KG1 (cell line): ENCODE measurements at regions not wholly inside any gene's neighbourhood (a gene's known extent, or its start where the extent isn't known, plus 50 kb on each side); places are given as distances from the start of the nearest gene placed in this dataset.

Experiments used
- DNase-seq: peaks from one replicate; lab custom pipeline; 2025; lab: John Stamatoyannopoulos, UW

DNA sequence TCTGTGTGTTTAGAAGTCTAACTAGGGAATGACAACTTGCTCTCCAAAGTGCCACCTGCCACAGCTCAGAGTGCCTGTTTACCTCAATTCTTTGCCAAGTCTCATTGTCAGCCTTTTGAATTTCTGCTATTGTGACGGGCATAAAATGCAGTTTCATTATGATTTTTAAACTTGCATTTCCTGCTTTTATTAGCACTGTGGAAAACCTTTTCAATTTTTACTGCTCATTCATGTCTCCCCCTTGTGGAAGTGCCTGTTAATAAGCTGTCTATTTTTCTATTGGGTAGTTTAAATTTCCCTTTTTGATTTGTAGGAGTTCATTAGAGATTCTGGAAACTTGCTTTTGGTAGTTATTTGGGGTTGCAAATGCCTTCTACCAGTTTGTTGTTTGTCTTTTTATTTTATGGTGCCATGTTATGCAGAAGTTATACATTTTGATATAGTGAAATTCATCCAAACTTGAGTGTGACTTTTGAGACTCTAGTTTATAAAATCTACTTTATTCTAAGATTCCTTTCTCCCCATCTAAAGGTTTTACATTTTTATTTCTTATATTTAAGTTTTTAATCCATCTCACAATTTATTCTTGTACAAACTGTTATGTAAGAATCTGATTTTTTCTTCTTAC is 53.9 kb upstream of the FRMD4B start:
- no peak for DNase-seq

DNA sequence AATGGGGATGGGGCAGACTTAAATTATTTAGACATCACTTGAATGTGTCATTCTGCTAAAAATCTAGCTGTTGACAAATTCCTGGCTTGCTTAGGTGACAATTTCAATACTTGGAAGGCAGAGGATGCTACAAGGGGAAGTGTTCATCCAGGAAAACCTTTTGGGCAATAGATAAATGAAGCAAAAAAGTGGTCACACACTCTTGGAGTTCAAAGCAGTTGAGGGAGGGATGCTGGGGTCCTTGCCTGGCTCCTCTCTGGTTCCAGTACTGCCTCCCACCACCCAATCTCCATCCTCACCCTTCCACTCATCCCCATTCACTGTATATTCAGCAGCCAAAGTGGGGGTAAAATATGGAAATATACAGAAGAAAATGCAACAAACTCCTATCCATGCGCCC is 52.6 kb upstream of the FRMD4B start:
- no peak for DNase-seq

DNA sequence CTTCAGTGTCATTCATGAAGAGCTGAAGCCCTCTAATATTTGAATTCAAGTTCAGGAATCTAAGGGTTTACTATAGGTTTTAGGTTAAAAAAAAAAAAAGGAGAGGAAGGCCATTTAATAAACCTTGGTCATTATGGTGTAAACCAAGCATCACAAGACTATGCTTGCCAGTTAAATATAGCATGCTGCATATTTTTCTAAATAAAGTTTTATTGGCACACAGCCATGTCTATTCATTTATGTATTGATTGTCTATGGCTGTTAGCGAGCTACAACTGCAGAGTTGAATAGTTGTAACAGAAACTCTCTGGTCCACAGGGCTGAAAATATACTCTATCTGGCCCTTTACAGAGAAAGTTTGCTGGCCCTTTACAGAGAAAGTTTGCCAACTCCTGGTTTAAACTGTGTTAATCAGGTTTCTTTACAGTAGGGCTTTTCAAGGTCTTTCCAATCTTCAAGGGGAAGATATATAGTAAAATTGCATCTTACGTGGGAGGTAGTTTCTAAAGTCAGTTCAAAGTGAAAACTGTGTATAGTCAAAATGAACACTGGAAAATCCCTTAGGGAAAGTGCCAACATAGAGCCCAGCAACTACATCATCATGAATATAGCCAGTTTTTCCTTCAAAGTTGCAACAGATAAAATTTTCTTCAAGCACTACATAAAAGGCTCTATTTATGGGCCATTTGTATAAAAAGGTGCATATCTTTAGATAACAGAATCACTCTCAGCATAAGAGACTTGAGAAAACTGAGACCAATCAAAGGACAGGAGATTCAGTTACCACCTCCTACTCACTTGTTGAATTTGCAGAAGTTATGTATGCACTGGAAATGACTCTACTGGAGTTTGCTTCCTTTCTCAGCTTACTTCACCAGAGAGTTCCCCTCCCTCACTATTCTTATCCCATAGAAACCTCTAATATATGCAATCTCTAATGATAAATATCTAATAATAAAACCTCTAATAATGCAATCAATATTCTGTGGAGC is 49.7 kb upstream of the FRMD4B start:
- no peak for DNase-seq
